Heart left ventricle (tissue), 16 donors: ENCODE measurements at regions not wholly inside any gene's neighbourhood (a gene's known extent, or its start where the extent isn't known, plus 50 kb on each side); places are given as distances from the start of the nearest gene placed in this dataset.

Experiments
- ATAC-seq, 4 donors: fragments of 200-7000 bp; cut with Tn5 transposase; one replicate each; pipeline ENCODE4 v1.9.1; 2020 to 2022; ENCODE audit warnings: moderate library complexity in 4 of 4, mild to moderate bottlenecking in 3 of 4, moderate number of reproducible peaks in 1 of 4
- DNase-seq, 5 donors: peaks; one replicate each; pipeline ENCODE4 v3.0.0-alpha.2; 2020
- H3K27ac ChIP-seq, 12 donors: fragments of 200-600 bp; sonication (generic) in 4 of 12; one replicate each; pipeline versions ENCODE4 v1.5.0 to v1.8.0; 2016 to 2022; ENCODE audit warnings: mild to moderate bottlenecking in 2 of 12
- H3K27me3 ChIP-seq, 9 donors: fragments of 200-600 bp; sonication (generic) in 2 of 9; one replicate each; pipeline versions ENCODE4 v1.5.1 to v1.8.0; 2016 to 2022; ENCODE audit warnings: mild to moderate bottlenecking in 3 of 9
- H3K36me3 ChIP-seq, 9 donors: fragments of 200-600 bp; sonication (generic) in 2 of 9; one replicate each; pipeline versions ENCODE4 v1.5.0 to v1.8.0; 2018 to 2022; ENCODE audit warnings: mild to moderate bottlenecking in 2 of 9
- H3K4me1 ChIP-seq, 12 donors: fragments of 200-600 bp; sonication (generic) in 4 of 12; one replicate each; pipeline versions ENCODE4 v1.5.0 to v1.8.0; 2016 to 2022; ENCODE audit warnings: mild to moderate bottlenecking in 3 of 12
- H3K4me3 ChIP-seq, 12 donors: fragments of 200-600 bp; sonication (generic) in 4 of 12; one replicate each; pipeline versions ENCODE4 v1.5.0 to v1.8.0; 2017 to 2022; ENCODE audit warnings: mild to moderate bottlenecking in 9 of 12, moderate library complexity in 4 of 12
- H3K9me3 ChIP-seq, 12 donors: fragments of 200-600 bp; sonication (generic) in 4 of 12; one replicate each; pipeline versions ENCODE4 v1.5.0 to v1.8.0; 2016 to 2022; ENCODE audit warnings: mild to moderate bottlenecking in 1 of 12
- POLR2A ChIP-seq, 2 donors: fragments of 450-650 bp; IDR thresholded peaks; one replicate each; pipeline ENCODE4 v1.6.1; 2017; ENCODE audit warnings: antibody characterized with exemption in 2 of 2, mild to moderate bottlenecking in 2 of 2, moderate library complexity in 2 of 2
- WGBS, 4 donors: extraction: QIAGEN DNeasy Blood & Tissue Kit in 2 of 4; methylation state at CpG; one replicate each; pipeline versions ENCODE4 v1.1.5 to v1.1.7; 2013 to 2018; 5-methylcytosine and 5-hydroxymethylcytosine counted together
- intact Hi-C, 10 donors: fragments of 100-400 bp; cut with DNase I; formaldehyde crosslinking; loops; one replicate each; pipeline versions ENCODE4 v1.11.1 to v1.14.2; 2022
- TF ChIP-seq, protein P1 (sequence below), 12 donors: fragments of 200-600 bp; sonication (generic) in 4 of 12; IDR thresholded peaks; one replicate each; pipeline versions ENCODE4 v1.5.0 to v1.8.0; 2018 to 2022; ENCODE audit warnings: antibody characterized with exemption in 12 of 12, mild to moderate bottlenecking in 5 of 12
- donor health status: ischemic (EF 13 %, LVEDD 7.1; RV severe dilation, severe dysfunction).
- donor health status: healthy with polysubstance abuse.
- donor health status: DM: no; HTN: yes; CAD: no.
- donor health status: DM: no; HTN: no; CAD: no.
- donor health status: ischemic (EF 25% LVEDD 6.9; RV normal size, moderate dysfunction).
- donor health status: ischemic (EF 25% LVEDD 5.7; RV mildly dilated, moderate dysfunction).
- donor health status: healthy.
- donor health status: DM: yes; HTN: yes; CAD: no.
- donor health status: ischemic (EF 35%, LVEDD 5.7; RV mildly dilated, moderate dysfunction).
- donor health status: nonischemic (EF 11% LVEDD 7.7; RV severe dilation, severe dysfunction).
- donor health status: DM: yes; HTN: yes; CAD: no.
- donor health status: PGD.
- donor health status: ischemic (EF 29% LVEDD 5.4; RV normal size, mild dysfunction).
- donor health status: nonischemic (EF 23%, LVEDD 6.1; RV moderate dilation, normal function).

GRCh38 chr2:58568901-58569300 is 327.8 kb upstream of the FANCL start:
- 53 to 58% (median 57%) methylated on average over 2 of the region's 2 CpGs for WGBS, 4 donors
- Histone ChIP-seq H3K27ac (no peak overlapping the region), H3K9me3 (no peaks in the 10 kb centered on the region), H3K36me3 (no peaks in the 10 kb centered on the region), H3K4me3 (no peak overlapping the region), H3K4me1 (no peaks in the 10 kb centered on the region), H3K27me3 (peaks cover 0 to 8% (median 0%) of the 10 kb centered on the region in 9 donors)
- TF ChIP-seq, protein P1, sequence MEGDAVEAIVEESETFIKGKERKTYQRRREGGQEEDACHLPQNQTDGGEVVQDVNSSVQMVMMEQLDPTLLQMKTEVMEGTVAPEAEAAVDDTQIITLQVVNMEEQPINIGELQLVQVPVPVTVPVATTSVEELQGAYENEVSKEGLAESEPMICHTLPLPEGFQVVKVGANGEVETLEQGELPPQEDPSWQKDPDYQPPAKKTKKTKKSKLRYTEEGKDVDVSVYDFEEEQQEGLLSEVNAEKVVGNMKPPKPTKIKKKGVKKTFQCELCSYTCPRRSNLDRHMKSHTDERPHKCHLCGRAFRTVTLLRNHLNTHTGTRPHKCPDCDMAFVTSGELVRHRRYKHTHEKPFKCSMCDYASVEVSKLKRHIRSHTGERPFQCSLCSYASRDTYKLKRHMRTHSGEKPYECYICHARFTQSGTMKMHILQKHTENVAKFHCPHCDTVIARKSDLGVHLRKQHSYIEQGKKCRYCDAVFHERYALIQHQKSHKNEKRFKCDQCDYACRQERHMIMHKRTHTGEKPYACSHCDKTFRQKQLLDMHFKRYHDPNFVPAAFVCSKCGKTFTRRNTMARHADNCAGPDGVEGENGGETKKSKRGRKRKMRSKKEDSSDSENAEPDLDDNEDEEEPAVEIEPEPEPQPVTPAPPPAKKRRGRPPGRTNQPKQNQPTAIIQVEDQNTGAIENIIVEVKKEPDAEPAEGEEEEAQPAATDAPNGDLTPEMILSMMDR (IDR thresholded peaks at IDR 0.05): no peak
- no peak for TF ChIP-seq POLR2A (IDR thresholded peaks at IDR 0.05)
- ATAC-seq (no peak), DNase-seq (no peak)
- intact Hi-C loops: no loop called here

DNA sequence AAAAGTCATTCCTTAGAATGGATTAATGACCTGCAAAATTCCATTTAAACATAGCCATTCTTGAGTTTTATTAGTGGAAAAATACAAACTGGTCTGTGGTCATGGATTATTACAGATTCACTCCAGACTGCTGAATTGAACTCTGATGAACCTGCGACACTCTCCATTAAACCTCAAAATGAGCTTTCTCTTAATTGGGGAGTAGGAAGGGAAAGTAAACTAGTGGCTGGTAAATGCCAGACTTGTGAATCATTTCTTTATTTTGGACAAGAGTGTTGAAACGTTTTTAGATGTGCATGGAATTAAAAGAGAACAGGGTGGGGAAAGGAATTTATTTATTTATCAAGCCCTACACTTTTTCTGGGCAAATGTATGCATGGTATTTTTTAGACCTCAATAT is 321.2 kb upstream of the FANCL start:
- no peaks in the 10 kb centered on the region for H3K36me3 ChIP-seq
- H3K4me1 ChIP-seq: no peaks in the 10 kb centered on the region
- no peak for ATAC-seq
- no peaks in the 10 kb centered on the region for H3K9me3 ChIP-seq
- H3K27me3 ChIP-seq: peaks cover 0 to 17% (median 0%) of the 10 kb centered on the region in 9 donors
- H3K27ac ChIP-seq: no peak overlapping the region
- intact Hi-C loops: no loop called here
- no peak for DNase-seq
- H3K4me3 ChIP-seq: no peak overlapping the region
- TF ChIP-seq POLR2A (IDR thresholded peaks at IDR 0.05): no peak
- 38 to 41% (median 40%) methylated on average over 2 of the region's 2 CpGs for WGBS, 4 donors

- Histone ChIP-seq H3K9me3 (no peaks in the 10 kb centered on the region), H3K4me3 (no peak overlapping the region), H3K27me3 (peaks cover 0 to 24% (median 0%) of the 10 kb centered on the region in 9 donors), H3K36me3 (no peaks in the 10 kb centered on the region), H3K4me1 (no peaks in the 10 kb centered on the region), H3K27ac (no peak overlapping the region)
- 79 to 86% (median 83%) methylated on average over 3 of the region's 3 CpGs for WGBS, 4 donors
- DNase-seq (no peak), ATAC-seq (no peak)
- TF ChIP-seq, protein P1 (IDR thresholded peaks at IDR 0.05): no peak
- no peak for TF ChIP-seq POLR2A (IDR thresholded peaks at IDR 0.05)
- intact Hi-C loops: no loop called here
Measured at GRCh38 chr2:58560531-58560930, 319.4 kb upstream of the FANCL start.

- no peaks in the 10 kb centered on the region for H3K9me3 ChIP-seq
- H3K27me3 ChIP-seq: peaks cover 0 to 18% (median 0%) of the 10 kb centered on the region in 9 donors
- TF ChIP-seq, protein P1 (IDR thresholded peaks at IDR 0.05): no peak
- no peaks in the 10 kb centered on the region for H3K4me1 ChIP-seq
- no peaks in the 10 kb centered on the region for H3K36me3 ChIP-seq
- ATAC-seq (no peak), DNase-seq (no peak)
- H3K4me3 ChIP-seq: no peak overlapping the region
- H3K27ac ChIP-seq: no peak overlapping the region
- 66 to 79% (median 74%) methylated on average over 4 of the region's 4 CpGs for WGBS, 4 donors
- intact Hi-C loops: no loop called here
Measured at GRCh38 chr2:58558881-58559280, 317.8 kb upstream of the FANCL start.

- Histone ChIP-seq H3K4me1 (no peaks in the 10 kb centered on the region), H3K27ac (no peak overlapping the region), H3K9me3 (no peaks in the 10 kb centered on the region), H3K27me3 (peaks cover 0 to 18% (median 0%) of the 10 kb centered on the region in 9 donors), H3K4me3 (no peak overlapping the region), H3K36me3 (no peaks in the 10 kb centered on the region)
- intact Hi-C loops: no loop called here
- no peak for ATAC-seq
- no peak for TF ChIP-seq POLR2A (IDR thresholded peaks at IDR 0.05)
- TF ChIP-seq, protein P1 (IDR thresholded peaks at IDR 0.05): no peak
- WGBS, 4 donors: 85 to 91% (median 89%) methylated on average over 6 of the region's 6 CpGs
- no peak for DNase-seq
Measured at GRCh38 chr2:58557176-58557575, 316.1 kb upstream of the FANCL start.
